Panc1 (cell line): ENCODE measurements at regions not wholly inside any gene's neighbourhood (a gene's known extent, or its start where the extent isn't known, plus 50 kb on each side); places are given as distances from the start of the nearest gene placed in this dataset.

ENCODE experiments used
- ATAC-seq: fragments of 200-7000 bp; cut with Tn5 transposase; 2 replicates; pipeline ENCODE4 v1.9.1; 2020; ENCODE audit warnings: mild to moderate bottlenecking, moderate library complexity
- BruUV-seq: library from RNA; stranded (reverse); fragments of 400-500 nt; replicated peaks from 2 replicates; lab custom pipeline; 2021; lab: Mats Ljungman, UMichigan
- CTCF ChIA-PET: fragments of 300-600 bp; sonication (Branson Sonifier 250); formaldehyde crosslinking; loops from one replicate; lab custom pipeline; 2022; ENCODE audit warnings: antibody characterized with exemption; lab: Charles Lee
- POLR2A ChIA-PET: fragments of 300-600 bp; sonication (Branson Sonifier 250); formaldehyde crosslinking; loops from one replicate; lab custom pipeline; 2022; ENCODE audit warnings: antibody characterized with exemption; lab: Charles Lee
- DNase-seq: peaks from one replicate; pipeline ENCODE4 v3.0.0-alpha.2; 2010; ENCODE audit warnings: low read depth, low spot score
- H3K27ac ChIP-seq: 2 replicates; pipeline ENCODE4 v1.5.1; 2011; ENCODE audit warnings: mild to moderate bottlenecking, low read length, inconsistent platforms
- H3K27me3 ChIP-seq: fragments of 200-500 bp; sonication (Bioruptor generic); 2 replicates; pipeline ENCODE4 v1.6.0; 2014; ENCODE audit warnings: low read length, inconsistent platforms; ENCODE audit not compliant: control insufficient read depth, insufficient read depth
- H3K36me3 ChIP-seq: fragments of 200-500 bp; sonication (Bioruptor generic); 2 replicates; pipeline ENCODE4 v1.5.1; 2014; ENCODE audit warnings: inconsistent platforms, mild to moderate bottlenecking, low read length, moderate library complexity; ENCODE audit not compliant: control insufficient read depth, insufficient read depth
- H3K4me1 ChIP-seq: 2 replicates; pipeline ENCODE4 v1.5.1; 2011; ENCODE audit warnings: inconsistent platforms, mild to moderate bottlenecking, low read length, moderate library complexity; ENCODE audit not compliant: control insufficient read depth, insufficient read depth
- H3K4me3 ChIP-seq, 2 experiments: 2 replicates each; pipeline ENCODE4 v1.5.1; 2011 to 2012; ENCODE audit warnings: low read depth in 2 of 2, low read length in 2 of 2, mild to moderate bottlenecking in 2 of 2, inconsistent platforms in 1 of 2, moderate library complexity in 1 of 2
- H3K9me3 ChIP-seq: fragments of 200-500 bp; sonication (Bioruptor generic); 2 replicates; pipeline ENCODE4 v1.5.1; 2014; ENCODE audit warnings: low read depth, mild to moderate bottlenecking, inconsistent platforms, low read length, moderate library complexity; ENCODE audit not compliant: control insufficient read depth, insufficient read depth
- CTCF ChIP-seq: fragments of 450-650 bp; IDR thresholded peaks from 2 replicates; pipeline ENCODE4 v1.5.1; 2017; ENCODE audit warnings: mild to moderate bottlenecking
- POLR2AphosphoS5 ChIP-seq: IDR thresholded peaks from 2 replicates; pipeline ENCODE4 v1.6.1; 2012; ENCODE audit warnings: mild to moderate bottlenecking, low read depth, low read length, moderate library complexity
- REST ChIP-seq, 2 experiments: IDR thresholded peaks; 2 replicates each; pipeline ENCODE4 v1.6.1; 2011 to 2012; ENCODE audit warnings: low read depth in 2 of 2, control low read depth in 1 of 2, low read length in 1 of 2, mild to moderate bottlenecking in 1 of 2, moderate library complexity in 1 of 2; ENCODE audit not compliant: insufficient read depth in 1 of 2
- SIN3A ChIP-seq: IDR thresholded peaks from 2 replicates; pipeline ENCODE4 v1.6.1; 2012; ENCODE audit warnings: low read depth, mild to moderate bottlenecking, low read length, moderate library complexity, borderline replicate concordance; ENCODE audit not compliant: insufficient read depth
- TCF7L2 ChIP-seq: IDR thresholded peaks from 2 replicates; pipeline ENCODE4 v1.6.1; 2011; ENCODE audit warnings: mild to moderate bottlenecking, low read depth, low read length, inconsistent platforms
- in situ Hi-C: cut with HindIII; loops from 2 replicates; pipeline ENCODE4 v1.10.0; 2016; ENCODE audit warnings: low sequenced_read_pairs, low pct_unique_long_range_greater_than_20kb
- intact Hi-C: fragments of 100-400 bp; cut with micrococcal nuclease; formaldehyde crosslinking; loops from one replicate; pipeline ENCODE4 v1.10.0; 2022; ENCODE audit not compliant: unreplicated experiment

GRCh38 chr7:106485919-106486318 is 175.0 kb downstream of the CCDC71L start:
- ATAC-seq (no peak), DNase-seq (no peak)
- no TSS peak for BruUV-seq
- intact Hi-C loops: no loop called here
- Histone ChIP-seq H3K4me3 (no peak overlapping the region), H3K27me3 (peaks cover 2% of the 10 kb centered on the region; the same call in 1 of the 2 replicates), H3K27ac (no peak overlapping the region), H3K4me1 (no peaks in the 10 kb centered on the region), H3K9me3 (no peaks in the 10 kb centered on the region), H3K36me3 (no peaks in the 10 kb centered on the region)
- ChIA-PET CTCF (no interaction called here), POLR2A (no interaction called here)
- in situ Hi-C loops: no loop called here
- TF ChIP-seq CTCF: no peak
- TF ChIP-seq POLR2AphosphoS5: no peak
- no peak for TF ChIP-seq SIN3A
- no peak for TF ChIP-seq REST (IDR thresholded peaks at IDR 0.05; ENCODE audit: insufficient read depth in 1 of 2, low read depth in 2 of 2, low read length in 1 of 2)
- TF ChIP-seq TCF7L2: no peak

GRCh38 chr7:106485031-106485551 is 175.9 kb downstream of the CCDC71L start:
- Histone ChIP-seq H3K4me1 (no peaks in the 10 kb centered on the region), H3K27ac (no peak overlapping the region), H3K27me3 (peaks cover 2% of the 10 kb centered on the region; the same call in 1 of the 2 replicates), H3K4me3 (no peak overlapping the region), H3K9me3 (no peaks in the 10 kb centered on the region), H3K36me3 (no peaks in the 10 kb centered on the region)
- intact Hi-C loops: no loop called here
- in situ Hi-C loops: no loop called here
- BruUV-seq: no TSS peak
- no peak for DNase-seq
- ChIA-PET CTCF (no interaction called here), POLR2A (no interaction called here)
- ATAC-seq: no peak
- TF ChIP-seq POLR2AphosphoS5 (no peak), CTCF (no peak), REST (IDR thresholded peaks at IDR 0.05; ENCODE audit: insufficient read depth in 1 of 2, low read depth in 2 of 2, low read length in 1 of 2) (no peak), TCF7L2 (no peak), SIN3A (no peak)
